Pancreas (tissue), 10 donors: ENCODE measurements at regions not wholly inside any gene's neighbourhood (a gene's known extent, or its start where the extent isn't known, plus 50 kb on each side); places are given as distances from the start of the nearest gene placed in this dataset.

Experiments used
- ATAC-seq, 4 donors: fragments of 200-7000 bp; cut with Tn5 transposase; one replicate each; pipeline versions ENCODE4 v1.8.0 to v1.9.1; 2020; ENCODE audit warnings: mild to moderate bottlenecking in 4 of 4, moderate library complexity in 4 of 4
- DNase-seq, 6 donors: peaks; one replicate each; pipeline ENCODE4 v3.0.0-alpha.2; 2020
- FAIRE-seq: peaks from 2 replicates; lab custom pipeline; 2012; peaks lifted over from hg19 to GRCh38; lab: Jason Lieb, UNC
- H3K27ac ChIP-seq, 4 donors: fragments of 200-600 bp; sonication (generic); 1 replicate in 3 of 4; 2 replicates in 1 of 4; pipeline versions ENCODE4 v1.5.0 to v1.8.0; 2020
- H3K27me3 ChIP-seq, 4 donors: fragments of 200-600 bp; one replicate each; pipeline ENCODE4 v1.8.0; 2021
- H3K36me3 ChIP-seq, 3 donors: fragments of 200-600 bp; sonication (generic) in 1 of 3; one replicate each; pipeline versions ENCODE4 v1.5.0 to v1.8.0; 2020 to 2021
- H3K4me1 ChIP-seq, 3 donors: fragments of 200-600 bp; one replicate each; pipeline ENCODE4 v1.8.0; 2021
- H3K4me3 ChIP-seq, 4 donors: fragments of 200-600 bp; sonication (generic) in 2 of 4; one replicate each; pipeline versions ENCODE4 v1.5.0 to v1.8.0; 2020 to 2021
- H3K9me3 ChIP-seq, 4 donors: fragments of 200-600 bp; one replicate each; pipeline ENCODE4 v1.8.0; 2021
- CTCF ChIP-seq, 4 donors: fragments of 200-600 bp; sonication (generic) in 3 of 4; IDR thresholded peaks; one replicate each; pipeline versions ENCODE4 v1.5.0 to v1.8.0; 2021; ENCODE audit warnings: antibody characterized with exemption in 4 of 4
- WGBS, 2 donors: extraction: QIAGEN DNeasy Blood & Tissue Kit; methylation state at CpG; one replicate each; pipeline ENCODE4 v1.1.7; 2013; 5-methylcytosine and 5-hydroxymethylcytosine counted together
- intact Hi-C, 3 donors: fragments of 100-400 bp; cut with DNase I; formaldehyde crosslinking; loops; one replicate each; pipeline versions ENCODE4 v1.11.1 to v1.14.2; 2022
- donor health status: healthy with polysubstance abuse.
- donor health status: DM: no; HTN: no; CAD: no; lungs with moderate emphysema.
- donor health status: DM: no; HTN: no; CAD: no.
- donor health status: control.
- donor health status: control.
- donor health status: Bipolar disorder and iron deficiency.
- donor health status: DM: yes; HTN: yes; CAD: no.
- donor health status: DM: no; HTN: no; CAD: no.
- donor health status: DM: no; HTN: no; CAD: no.
- donor health status: DM: yes; HTN: yes; CAD: no.

GRCh38 chr4:30395902-30396301, 324.3 kb upstream of the PCDH7 start:
- Histone ChIP-seq H3K36me3 (no peaks in the 10 kb centered on the region), H3K9me3 (no peaks in the 10 kb centered on the region), H3K27me3 (no peaks in the 10 kb centered on the region), H3K4me1 (no peaks in the 10 kb centered on the region), H3K27ac (no peak overlapping the region), H3K4me3 (no peak overlapping the region)
- WGBS, 2 donors, result 16 to 18% methylated on average over 2 of the region's 2 CpGs
- TF ChIP-seq CTCF (IDR thresholded peaks at IDR 0.05), result no peak
- ATAC-seq (no peak), DNase-seq (no peak), FAIRE-seq (no peak)
- intact Hi-C loops, result no loop called here

- WGBS, 2 donors, result 20 to 37% methylated on average over 2 of the region's 2 CpGs
- Histone ChIP-seq H3K36me3 (no peaks in the 10 kb centered on the region), H3K27ac (no peak overlapping the region), H3K27me3 (no peaks in the 10 kb centered on the region), H3K9me3 (no peaks in the 10 kb centered on the region), H3K4me3 (no peak overlapping the region), H3K4me1 (no peaks in the 10 kb centered on the region)
- FAIRE-seq, result no peak
- no peak for TF ChIP-seq CTCF (IDR thresholded peaks at IDR 0.05)
- ATAC-seq, result no peak
- intact Hi-C loops, result no loop called here
- DNase-seq, result no peak
These were observed 323.2 kb upstream of the PCDH7 start for GRCh38 chr4:30396772-30397475.

GRCh38 chr4:30399476-30399875, 320.7 kb upstream of the PCDH7 start:
- no peaks in the 10 kb centered on the region for H3K4me1 ChIP-seq
- H3K9me3 ChIP-seq, result no peaks in the 10 kb centered on the region
- no peak for ATAC-seq
- H3K4me3 ChIP-seq, result no peak overlapping the region
- intact Hi-C loops, result no loop called here
- 53 to 54% methylated on average over 1 of the region's 1 CpG for WGBS, 2 donors
- FAIRE-seq, result no peak
- H3K27ac ChIP-seq, result no peak overlapping the region
- no peak for DNase-seq
- no peaks in the 10 kb centered on the region for H3K36me3 ChIP-seq
- TF ChIP-seq CTCF (IDR thresholded peaks at IDR 0.05), result no peak
- no peaks in the 10 kb centered on the region for H3K27me3 ChIP-seq

GRCh38 chr4:30402276-30402675, 317.9 kb upstream of the PCDH7 start:
- H3K4me1 ChIP-seq, result no peaks in the 10 kb centered on the region
- FAIRE-seq (no peak), DNase-seq (no peak), ATAC-seq (no peak)
- H3K36me3 ChIP-seq, result no peaks in the 10 kb centered on the region
- no peaks in the 10 kb centered on the region for H3K27me3 ChIP-seq
- no peak for TF ChIP-seq CTCF (IDR thresholded peaks at IDR 0.05)
- no peak overlapping the region for H3K4me3 ChIP-seq
- intact Hi-C loops, result no loop called here
- H3K27ac ChIP-seq, result no peak overlapping the region
- no peaks in the 10 kb centered on the region for H3K9me3 ChIP-seq
- 72 to 85% methylated on average over 2 of the region's 2 CpGs for WGBS, 2 donors

- Histone ChIP-seq H3K36me3 (no peaks in the 10 kb centered on the region), H3K4me3 (no peak overlapping the region), H3K27me3 (no peaks in the 10 kb centered on the region), H3K9me3 (peaks cover 0 to 6% (median 0%) of the 10 kb centered on the region in 4 donors), H3K27ac (no peak overlapping the region), H3K4me1 (no peaks in the 10 kb centered on the region)
- no peak for ATAC-seq
- no peak for DNase-seq
- intact Hi-C loops, result no loop called here
- TF ChIP-seq CTCF (IDR thresholded peaks at IDR 0.05), result no peak
- FAIRE-seq, result no peak
These were observed 306.3 kb upstream of the PCDH7 start for GRCh38 chr4:30413915-30414314.
